EH (cell line): ENCODE measurements at regions not wholly inside any gene's neighbourhood (a gene's known extent, or its start where the extent isn't known, plus 50 kb on each side); places are given as distances from the start of the nearest gene placed in this dataset.
"Not testable (repeated sequence)": the region's sequence is repeated elsewhere in the genome, so short reads cannot be mapped to it uniquely, and the experiment has no call there.

ENCODE experiments used
- DNase-seq: peaks from one replicate; pipeline ENCODE4 v3.0.0-alpha.2; 2015; ENCODE audit warnings: low read depth

DNA sequence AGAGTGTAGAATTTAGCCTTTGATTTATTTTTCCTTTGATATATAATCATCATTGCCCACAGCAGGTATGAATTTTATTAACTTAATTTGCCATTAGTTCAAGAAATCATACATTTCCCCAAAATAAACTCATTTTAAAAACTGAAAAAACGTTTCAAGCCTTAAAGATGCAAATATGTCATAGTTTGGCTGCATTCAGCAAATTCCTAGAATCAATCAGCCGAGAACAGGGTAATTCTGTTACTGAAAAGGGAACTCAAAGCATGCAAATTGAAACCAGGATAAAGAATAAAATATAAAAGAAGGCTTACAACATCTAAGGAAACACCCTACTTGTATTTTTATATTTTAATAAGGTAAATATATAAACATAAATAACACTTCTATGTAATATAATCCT lies 233.8 kb upstream of the PRKCQ start:
- DNase-seq, result no peak

DNA sequence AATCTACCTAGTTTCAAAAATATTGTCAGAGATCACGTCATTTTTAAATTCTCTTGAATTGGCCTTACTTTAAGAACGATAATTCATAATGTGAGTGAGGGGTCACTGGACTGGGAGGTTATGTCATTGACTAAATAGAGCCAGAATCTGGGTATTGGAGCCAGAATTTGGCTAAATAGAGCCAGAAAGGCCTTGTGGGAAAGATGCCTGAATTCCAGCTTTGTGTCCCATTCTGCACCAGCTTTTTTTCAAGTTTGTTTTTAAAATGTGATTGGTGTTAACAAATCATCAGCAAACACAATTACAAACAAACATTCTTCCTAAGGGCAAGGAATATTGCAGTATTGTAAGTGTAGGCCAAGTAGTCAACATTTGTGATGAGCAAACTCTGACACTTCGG lies 233.2 kb upstream of the PRKCQ start:
- DNase-seq, result no peak

DNA sequence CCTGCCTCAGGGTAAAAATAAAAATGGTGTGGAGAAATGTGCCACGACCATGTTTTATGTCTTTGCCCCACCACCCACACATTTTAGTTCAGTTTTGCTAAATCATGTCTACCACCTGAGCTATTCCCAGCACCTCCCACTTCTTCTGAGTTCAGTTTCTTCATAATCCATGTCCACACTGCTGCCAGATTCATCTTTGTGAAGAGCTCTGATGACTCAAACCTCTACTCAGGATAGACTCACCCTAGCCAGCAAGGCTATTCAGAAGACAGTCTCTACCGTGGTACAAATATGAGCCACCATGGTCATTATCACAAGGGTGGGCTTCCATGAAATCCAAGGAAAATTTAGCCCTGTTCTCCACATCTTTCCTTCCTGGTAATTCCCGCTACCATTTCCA lies 231.1 kb upstream of the PRKCQ start:
- no peak for DNase-seq

DNA sequence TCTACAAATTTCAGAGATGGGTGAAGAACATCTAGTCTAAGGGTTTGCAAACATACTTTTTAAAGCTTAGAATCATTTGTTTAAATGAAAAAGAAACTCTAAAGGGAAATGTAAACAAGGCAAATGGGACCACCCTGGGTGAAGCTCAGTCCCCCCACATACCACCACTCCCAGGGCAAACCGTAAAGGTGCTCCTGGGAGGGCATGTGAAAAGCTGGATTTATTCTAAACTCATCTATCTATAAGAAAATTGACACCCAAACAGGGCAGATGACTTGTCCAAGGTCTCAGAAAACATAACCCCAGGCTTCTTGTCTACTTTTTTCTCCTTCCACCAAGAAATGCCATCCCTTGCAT lies 223.3 kb upstream of the PRKCQ start:
- DNase-seq, result no peak

DNA sequence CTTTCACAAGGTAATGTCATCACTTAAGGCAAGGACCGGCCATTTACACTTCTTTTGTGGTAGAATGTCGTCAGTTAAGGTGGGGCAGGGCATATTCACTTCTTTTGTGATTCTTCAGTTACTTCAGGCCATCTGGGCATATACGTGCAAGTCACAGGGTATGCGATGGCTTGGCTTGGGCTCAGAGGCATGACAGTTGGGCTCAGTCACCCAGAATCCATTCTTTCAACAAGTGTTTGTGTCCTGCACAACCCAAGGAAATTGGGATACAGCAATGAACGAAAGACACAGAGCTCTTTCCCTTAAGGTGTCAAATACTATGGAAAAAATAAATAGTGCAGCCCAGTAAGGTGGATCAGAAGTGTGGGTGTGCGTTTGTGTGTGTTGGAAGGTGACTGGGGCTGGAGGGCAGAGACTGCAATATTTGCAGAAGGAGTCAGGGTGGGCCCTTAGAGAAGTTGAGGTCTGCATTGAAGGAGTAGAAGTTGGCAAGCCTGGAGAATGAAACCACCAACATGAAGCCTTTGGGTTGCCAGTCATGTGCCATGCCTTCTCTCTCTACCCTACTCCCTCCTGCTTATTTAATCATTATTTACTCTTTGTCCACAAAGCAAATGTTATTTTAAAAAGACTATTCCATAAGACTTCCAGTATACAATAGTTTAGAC lies 222.8 kb upstream of the PRKCQ start:
- DNase-seq, result no peak

DNA sequence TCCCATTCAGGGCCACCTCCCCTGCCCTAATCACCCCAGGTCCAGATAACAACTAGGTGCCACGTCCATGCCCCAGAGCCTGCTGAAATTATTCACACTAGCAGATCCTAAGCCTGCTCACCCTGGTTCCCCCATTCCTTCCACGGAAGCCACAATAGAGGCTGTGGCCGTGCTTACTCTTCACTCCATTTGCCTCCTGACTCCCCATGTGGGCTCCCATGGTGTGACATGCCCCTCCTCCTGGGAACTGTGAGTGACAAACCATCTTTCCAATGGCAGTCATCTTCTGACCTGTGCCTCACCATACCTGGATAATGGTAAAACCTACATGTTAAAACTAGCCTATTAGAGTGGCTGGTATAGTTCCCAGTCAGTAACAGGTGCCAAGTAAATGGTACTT lies 216.2 kb upstream of the PRKCQ start:
- DNase-seq, result no peak

DNA sequence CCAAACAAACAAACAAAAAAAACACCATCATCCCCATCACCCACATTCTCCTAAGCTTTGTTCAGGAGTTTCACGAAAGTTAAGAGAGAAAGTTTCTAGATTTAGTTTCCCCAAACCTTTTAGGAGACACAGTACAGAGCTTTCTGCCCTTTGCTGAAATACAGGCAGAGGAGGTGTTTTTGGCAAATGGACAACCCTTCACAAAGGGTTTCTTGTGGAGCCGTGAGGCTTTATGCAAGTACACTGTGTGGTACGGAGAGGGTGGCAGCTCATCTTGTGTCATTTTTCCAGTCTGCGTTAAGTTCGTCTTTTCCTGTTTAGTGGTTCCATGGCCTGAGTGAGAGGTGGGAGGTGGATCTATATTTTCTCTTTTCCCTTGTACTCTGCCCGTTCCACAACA lies 215.5 kb upstream of the PRKCQ start:
- no peak for DNase-seq

DNA sequence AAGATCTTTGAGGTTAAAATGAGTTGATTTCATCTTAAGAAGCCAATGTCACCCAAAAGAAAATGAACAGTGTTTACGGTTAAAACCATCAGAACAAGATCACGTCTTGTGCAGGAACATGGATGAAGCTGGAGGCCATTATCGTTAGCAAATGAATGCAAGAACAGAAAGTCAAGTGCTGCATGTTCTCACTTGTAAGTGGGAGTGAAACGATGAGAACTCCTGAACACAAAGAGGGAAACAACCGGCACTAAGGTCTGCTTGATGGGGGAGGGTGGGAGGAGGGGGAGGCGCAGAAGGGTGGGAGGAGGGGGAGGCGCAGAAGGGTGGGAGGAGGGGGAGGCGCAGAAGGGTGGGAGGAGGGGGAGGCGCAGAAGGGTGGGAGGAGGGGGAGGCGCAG lies 214.8 kb upstream of the PRKCQ start:
- DNase-seq, result not testable (repeated sequence)

DNA sequence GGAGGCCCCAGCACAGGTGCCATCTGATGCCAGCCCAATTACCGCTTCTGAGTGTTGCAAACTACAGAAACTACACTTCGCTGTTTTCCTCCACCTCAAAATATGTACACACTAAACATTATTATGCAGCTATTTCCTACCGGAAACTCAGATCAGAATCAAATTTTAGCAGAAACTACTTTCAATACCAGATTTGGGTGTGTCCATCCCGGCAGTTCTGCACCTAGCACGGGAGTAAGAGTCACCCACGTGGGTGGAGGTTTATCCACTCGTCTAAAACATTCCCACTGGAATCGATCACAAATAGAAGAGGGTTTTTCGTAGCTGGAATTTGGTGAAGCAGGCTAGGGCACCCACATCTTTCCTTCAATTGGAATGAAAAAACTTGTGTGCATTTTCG lies 214.4 kb upstream of the PRKCQ start:
- no peak for DNase-seq

DNA sequence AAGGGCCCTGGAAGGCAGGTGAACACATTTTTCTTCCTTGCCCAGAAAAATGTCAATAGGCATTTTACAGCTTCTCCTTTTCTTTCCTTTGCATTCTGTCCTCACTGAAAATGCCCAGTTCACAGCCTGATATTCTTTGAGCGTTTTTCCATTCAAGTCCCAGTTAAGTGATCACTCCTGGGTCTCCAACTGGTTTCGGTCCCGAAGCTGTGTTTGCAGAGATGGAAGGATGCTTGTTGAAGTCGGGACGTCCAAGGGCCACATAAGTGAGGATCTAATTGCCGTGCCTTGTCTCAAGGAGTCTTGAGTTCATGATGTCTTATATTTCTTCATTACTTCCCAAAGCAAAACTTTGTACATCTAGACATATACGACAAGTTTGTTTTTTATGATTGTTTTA lies 208.7 kb upstream of the PRKCQ start:
- DNase-seq, result no peak

DNA sequence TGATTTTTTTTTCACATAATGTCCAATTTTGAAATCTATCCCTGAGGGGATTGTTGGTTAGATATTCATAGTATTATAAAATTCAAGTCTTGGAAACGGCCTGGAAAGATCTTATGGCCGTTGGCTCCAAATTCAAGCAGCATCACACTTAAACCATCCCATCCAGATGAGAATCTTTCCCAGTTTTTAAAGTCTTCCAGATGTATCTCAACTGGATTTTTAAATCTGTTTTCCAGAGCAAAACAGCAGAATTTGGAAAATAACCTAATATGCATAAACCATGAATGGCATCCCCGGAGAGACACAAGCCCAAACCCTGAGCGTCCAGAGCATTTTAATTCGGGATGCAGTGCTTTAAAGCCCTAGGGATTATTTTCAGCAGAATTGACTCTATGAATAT lies 208.2 kb upstream of the PRKCQ start:
- DNase-seq, result no peak

DNA sequence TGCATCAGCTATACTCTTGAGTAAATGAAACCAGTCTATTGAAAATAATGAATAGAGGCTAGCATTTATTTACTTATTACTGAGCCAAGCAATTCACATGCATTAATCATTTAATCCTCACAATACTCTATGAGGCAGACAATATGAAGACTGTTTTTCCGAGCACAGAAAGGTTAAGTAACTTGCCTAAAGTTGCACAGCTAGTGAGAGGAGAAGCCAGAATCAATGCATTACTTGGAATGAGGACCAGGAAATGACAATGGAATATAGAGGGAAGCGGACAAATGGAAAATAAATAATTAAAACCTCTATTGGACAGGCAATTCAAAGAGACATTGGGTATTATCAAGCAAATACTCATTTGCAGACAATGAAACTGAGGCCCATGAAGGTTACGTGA lies 207.6 kb upstream of the PRKCQ start:
- no peak for DNase-seq

DNA sequence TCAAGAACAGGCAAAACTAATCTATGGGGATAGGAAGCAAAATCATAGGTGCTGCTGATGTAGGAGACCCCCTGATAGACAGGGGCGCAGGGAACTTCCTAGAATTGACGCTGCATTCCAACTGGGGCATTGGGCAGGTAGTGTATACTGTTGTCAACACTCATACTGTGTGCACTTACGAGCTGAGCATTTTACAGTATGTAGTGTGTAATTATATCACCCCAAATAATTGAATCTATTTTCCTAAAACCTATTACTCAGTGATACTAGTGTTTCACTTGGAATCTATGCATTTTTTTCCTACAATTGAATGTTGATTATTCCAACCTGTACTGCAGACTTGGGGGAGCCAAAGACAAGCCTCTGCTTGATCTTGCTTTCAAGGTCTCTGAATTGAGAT lies 207.0 kb upstream of the PRKCQ start:
- no peak for DNase-seq

DNA sequence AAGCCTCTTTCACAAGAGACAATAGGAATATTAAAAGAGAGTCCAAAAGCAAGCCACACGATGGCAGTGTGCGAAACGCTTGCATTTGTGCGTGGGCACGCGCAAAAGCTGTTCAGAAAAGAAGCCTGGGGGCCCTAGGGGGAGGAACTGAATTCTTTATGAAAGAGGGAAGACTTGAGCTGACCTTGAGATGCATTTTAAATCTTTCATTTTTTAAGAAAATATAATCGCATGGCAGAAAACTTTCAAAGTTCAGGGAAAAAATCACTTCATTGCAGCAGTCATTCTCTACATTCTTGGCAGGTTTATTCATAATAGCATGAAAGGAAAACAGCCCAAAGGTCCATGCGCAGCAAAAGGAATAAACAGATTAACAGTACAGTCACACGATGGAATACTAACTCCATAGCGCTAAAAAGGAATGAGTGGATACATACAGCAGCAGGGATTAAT lies 206.5 kb upstream of the PRKCQ start:
- peak; percentile 73 for DNase-seq

DNA sequence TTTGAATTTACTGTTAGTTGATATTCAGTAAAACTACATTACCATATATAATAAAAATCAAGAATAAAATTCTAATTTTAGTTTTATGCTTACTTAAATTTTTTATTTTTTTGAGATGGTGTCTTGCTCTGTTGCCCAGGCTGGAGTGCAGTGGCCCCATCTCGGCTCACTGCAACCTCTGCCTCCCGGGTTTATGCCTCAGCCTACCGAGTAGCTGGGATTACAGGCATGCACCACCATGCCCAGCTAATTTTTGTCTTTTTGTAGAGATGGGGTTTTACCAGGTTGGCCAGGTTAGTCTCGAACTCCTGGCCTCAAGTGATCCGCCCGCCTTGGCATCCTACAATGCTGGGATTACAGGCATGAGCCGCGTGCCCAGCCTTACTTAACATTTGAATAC lies 204.4 kb upstream of the PRKCQ start:
- not testable (repeated sequence) for DNase-seq

DNA sequence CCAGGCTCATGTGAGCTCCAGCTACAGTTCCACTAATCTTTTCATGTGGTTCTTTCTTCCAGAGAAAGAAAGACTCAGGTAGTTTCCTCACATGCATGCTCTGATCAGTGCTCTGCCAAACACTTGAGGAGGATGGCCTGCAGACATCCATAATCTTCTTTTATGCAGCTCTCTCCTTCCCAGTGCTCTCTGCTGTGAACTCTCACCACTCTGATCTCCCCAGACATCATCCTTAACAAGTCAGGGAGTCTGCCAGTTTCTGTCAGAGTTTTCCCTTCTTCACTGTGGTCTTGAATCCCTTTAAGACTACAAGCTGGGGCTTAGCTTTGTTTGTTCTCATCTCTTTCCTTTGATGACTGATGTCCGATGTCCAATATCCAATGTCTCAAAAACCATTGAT lies 203.4 kb upstream of the PRKCQ start:
- DNase-seq, result no peak

DNA sequence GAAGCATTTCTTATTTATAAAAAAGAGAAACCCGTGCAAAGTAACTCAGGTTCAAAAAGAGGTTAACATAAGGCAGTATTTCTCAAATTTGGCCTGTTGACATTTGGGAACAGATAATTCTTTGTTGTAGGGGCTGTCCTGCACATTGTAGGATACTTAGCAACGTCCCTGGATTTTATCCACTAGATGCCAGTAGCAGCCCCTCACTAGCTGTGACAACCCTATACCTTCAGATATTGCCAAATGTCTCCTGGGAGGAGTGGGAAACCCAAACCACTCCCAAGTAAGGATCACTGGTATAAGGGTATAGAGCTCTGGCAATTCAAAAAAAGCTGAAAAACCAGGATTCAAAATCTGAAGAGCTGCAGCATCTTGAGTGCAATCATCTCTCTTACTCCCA lies 202.3 kb upstream of the PRKCQ start:
- DNase-seq, result no peak

DNA sequence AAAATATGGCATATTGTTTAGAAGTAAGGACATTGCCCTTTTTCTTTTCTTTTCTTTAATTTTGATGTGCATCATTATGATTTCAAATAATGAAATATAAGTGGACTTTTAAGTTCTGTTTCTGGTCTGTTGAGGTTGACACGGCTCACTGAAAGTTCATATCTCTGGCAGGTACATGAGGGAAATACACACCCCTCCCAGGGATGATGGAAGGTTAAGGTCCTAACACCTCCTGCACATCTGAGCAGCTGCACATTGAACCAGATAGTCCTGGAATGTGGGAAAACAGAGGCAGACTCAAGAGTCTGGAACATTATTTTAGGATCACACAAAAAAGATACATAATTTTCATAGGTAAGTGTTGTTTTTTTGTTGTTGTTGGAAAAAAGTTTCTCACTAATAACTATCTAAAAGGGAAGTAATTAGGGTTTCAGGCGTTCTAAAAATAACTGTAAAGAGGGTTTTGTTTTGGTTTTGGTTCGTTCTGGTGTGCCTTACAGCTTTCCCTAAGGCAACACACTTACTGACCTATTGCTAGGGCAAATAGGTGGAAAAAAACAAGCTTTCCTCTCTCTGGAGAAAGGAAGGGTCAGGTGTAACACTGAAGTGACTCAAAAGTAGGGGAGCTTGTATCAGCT lies 201.2 kb upstream of the PRKCQ start:
- no peak for DNase-seq

DNA sequence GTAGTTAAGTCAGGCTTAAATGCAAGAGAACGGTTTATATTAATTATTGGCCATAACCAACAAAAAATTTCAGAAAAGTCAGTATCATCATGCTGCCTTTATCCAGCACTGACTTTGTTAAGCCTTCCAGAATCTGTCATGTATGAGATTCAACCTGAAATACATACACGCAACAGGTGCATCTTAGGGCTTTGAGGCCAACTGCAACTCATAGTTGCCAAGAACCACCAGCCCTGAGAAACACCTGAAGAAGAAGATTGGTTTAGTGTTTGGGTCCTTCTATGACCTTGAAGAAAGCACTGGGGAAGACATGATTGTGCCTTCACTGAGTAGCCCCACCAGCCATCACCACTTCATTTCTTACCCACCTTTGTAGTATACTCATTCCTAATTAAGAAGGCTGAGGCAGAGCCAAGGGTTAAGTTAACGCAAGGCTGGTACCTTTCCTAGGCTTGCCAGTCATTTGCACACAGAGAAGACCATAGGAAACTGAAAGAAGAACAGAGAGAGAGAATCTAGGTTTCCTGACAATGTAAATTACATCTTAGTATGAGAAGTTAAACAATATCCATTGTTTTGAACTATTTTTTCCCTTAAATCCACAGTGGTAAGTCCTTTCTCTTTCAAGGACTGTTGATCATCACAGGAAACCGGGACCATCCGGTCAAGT lies 200.1 kb upstream of the PRKCQ start:
- no peak for DNase-seq

DNA sequence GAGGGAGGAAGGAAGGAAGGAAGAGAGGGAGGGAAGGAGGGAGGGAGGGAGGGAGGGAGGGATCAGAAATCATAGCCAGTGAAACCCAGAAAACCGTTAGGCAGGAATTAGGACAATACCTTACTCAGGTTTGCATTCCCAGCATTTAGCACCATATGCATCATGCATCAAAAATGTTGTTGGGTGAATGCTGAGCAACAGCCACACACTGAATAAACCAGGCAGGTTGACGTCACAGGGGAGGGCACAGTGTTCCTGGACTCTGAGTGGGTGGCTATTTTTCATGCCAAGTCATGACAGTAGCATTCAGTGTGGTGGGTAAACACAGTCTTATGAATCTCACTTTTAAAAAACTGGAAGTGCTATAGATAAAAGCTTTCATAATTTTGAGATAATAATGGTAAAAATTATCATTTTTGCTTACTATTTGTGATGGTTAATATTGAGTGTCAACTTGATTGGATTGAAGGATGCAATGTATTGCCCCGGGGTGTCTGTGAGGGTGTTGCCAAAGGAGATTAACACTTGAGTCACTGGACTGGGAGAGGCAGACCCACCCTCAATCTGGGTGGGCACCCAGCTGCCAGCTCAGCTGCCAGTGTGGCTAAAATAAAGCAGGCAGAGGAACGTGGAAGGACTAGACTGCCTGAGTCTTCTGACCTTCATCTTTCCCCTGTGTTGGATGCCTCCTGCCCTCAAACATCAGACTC lies 199.1 kb upstream of the PRKCQ start:
- peak; percentile 97 for DNase-seq

DNA sequence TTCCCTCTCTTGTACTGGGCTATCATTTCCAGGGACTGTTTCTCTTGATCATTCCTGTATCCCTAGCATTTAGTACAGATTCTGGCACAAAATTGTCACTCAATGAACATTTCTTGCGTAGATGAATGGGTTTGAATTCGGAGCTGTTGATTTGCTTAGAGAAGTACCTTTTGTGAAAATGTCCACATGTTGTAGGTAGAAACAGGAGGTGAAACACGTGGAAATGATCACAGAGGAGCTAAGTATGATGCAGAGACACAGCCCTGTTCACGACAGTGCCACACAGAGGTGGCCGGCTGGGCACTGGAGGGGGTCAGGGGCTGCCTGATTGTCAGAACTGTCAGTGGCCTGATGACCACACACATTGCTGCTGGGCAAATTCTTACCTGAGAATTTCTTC lies 196.1 kb upstream of the PRKCQ start:
- DNase-seq, result no peak

DNA sequence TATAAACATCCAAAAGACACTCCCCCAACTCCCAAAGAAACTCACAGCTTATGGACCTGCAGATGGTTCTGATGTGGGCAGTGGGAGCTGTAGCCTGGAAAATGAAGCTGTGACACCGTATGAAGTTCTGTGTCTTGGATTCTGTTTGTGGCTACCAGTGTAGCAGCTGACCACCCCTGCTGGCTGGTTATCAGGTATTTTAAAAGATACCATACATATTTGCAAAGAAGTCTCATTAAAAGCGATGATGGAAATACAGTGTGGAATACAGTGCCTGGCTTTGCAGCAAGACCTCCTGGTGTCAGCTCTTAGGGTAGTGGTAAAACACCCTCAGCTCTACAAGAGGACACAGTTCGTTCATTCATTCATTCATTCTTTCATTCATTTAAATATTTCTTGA lies 194.3 kb upstream of the PRKCQ start:
- no peak for DNase-seq

DNA sequence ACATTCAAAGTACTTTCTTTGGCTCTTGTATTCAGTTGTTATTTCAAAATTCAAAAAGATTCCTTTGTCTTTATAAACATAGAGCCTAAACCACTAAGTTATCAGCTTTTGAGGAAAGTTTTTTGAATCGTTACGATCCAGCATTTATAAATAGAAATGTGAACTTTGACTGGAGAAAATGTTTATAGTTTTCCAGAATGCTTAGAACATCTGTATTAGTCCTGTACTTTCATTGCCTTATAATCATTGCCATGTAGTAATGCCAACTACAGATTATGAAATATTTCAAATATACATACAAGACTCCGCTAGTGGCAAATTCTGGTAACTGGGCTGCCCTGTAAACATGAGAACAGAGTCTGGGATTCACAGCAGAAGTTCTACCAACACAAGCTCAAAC lies 191.3 kb upstream of the PRKCQ start:
- DNase-seq, result no peak
